PC-3 (cell line): ENCODE measurements at regions not wholly inside any gene's neighbourhood (a gene's known extent, or its start where the extent isn't known, plus 50 kb on each side); places are given as distances from the start of the nearest gene placed in this dataset.

Experiments
- CTCF ChIP-seq: fragments of 300-600 bp; sonication (generic); conservative IDR thresholded peaks from 2 replicates; pipeline ENCODE4 v1.5.1; 2017; ENCODE audit warnings: antibody characterized with exemption, low read depth, mild to moderate bottlenecking, low read length
- EZH2phosphoT487 ChIP-seq: fragments of 300-600 bp; sonication (generic); IDR thresholded peaks from 2 replicates; pipeline ENCODE4 v1.6.1; 2018; ENCODE audit warnings: mild to moderate bottlenecking, antibody characterized with exemption, low read length, borderline replicate concordance

DNA sequence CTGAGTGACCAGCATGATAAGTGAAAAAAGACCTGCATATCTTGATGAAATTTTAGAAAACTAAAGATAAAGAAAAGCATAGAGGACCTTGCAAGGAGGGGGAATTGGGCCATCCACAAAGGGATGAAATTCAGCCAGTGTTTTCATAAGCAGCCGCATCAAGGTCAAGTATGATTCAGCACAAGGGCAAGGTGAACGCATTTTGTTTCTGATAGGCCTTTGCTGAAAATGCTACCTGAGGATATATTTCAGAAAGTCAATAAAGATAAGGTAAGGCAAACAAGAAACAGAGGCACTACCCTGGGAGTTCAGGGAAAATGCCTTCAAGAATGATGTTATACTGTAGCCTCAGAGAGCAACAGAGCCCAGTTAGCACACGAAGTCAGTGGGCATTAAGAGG is 55.0 kb upstream of the SHH start:
- no peak for TF ChIP-seq CTCF
- no peak for TF ChIP-seq EZH2phosphoT487
